ENCODE measurements at regions not wholly inside any gene's neighbourhood (a gene's known extent, or its start where the extent isn't known, plus 50 kb on each side); places are given as distances from the start of the nearest gene placed in this dataset.

GRCh38 chr3:180092889-180093288 is 56.2 kb upstream of the PEX5L start:
- DNase-seq (ENCODE audit: low spot score): no peak

- no peak for DNase-seq (ENCODE audit: low spot score)
Measured at GRCh38 chr3:180093535-180093934, 56.8 kb upstream of the PEX5L start.

- no peak for DNase-seq (ENCODE audit: low spot score)
Measured at GRCh38 chr3:180097626-180098025, 60.9 kb upstream of the PEX5L start.

- no peak for DNase-seq (ENCODE audit: low spot score)
Measured at GRCh38 chr3:180102134-180102533, 65.4 kb upstream of the PEX5L start.

GRCh38 chr3:180102604-180103003 is 65.9 kb upstream of the PEX5L start:
- DNase-seq (ENCODE audit: low spot score): no peak

- no peak for DNase-seq (ENCODE audit: low spot score)
Measured at GRCh38 chr3:180116203-180116602, 79.5 kb upstream of the PEX5L start.

GRCh38 chr3:180116658-180117057 is 79.9 kb upstream of the PEX5L start:
- no peak for DNase-seq (ENCODE audit: low spot score)

GRCh38 chr3:180117381-180118163 is 80.8 kb upstream of the PEX5L start:
- DNase-seq (ENCODE audit: low spot score): no peak

GRCh38 chr3:180119567-180119966 is 82.8 kb upstream of the PEX5L start:
- DNase-seq (ENCODE audit: low spot score): no peak

- no peak for DNase-seq (ENCODE audit: low spot score)
Measured at GRCh38 chr3:180123928-180124327, 87.2 kb upstream of the PEX5L start.

GRCh38 chr3:180131169-180131568 is 94.4 kb upstream of the PEX5L start:
- DNase-seq (ENCODE audit: low spot score): no peak

- DNase-seq (ENCODE audit: low spot score): no peak
Measured at GRCh38 chr3:180135101-180135500, 98.4 kb upstream of the PEX5L start.

GRCh38 chr3:180138871-180139270 is 102.1 kb upstream of the PEX5L start:
- no peak for DNase-seq (ENCODE audit: low spot score)

GRCh38 chr3:180142041-180142440 is 105.3 kb upstream of the PEX5L start:
- no peak for DNase-seq (ENCODE audit: low spot score)

GRCh38 chr3:180142472-180142871 is 105.7 kb upstream of the PEX5L start:
- no peak for DNase-seq (ENCODE audit: low spot score)

GRCh38 chr3:180161770-180162169 is 125.0 kb upstream of the PEX5L start:
- no peak for DNase-seq (ENCODE audit: low spot score)

- DNase-seq (ENCODE audit: low spot score): no peak
Measured at GRCh38 chr3:180175572-180175971, 138.8 kb upstream of the PEX5L start.

- DNase-seq (ENCODE audit: low spot score): no peak
Measured at GRCh38 chr3:180176059-180176458, 139.3 kb upstream of the PEX5L start.

- DNase-seq (ENCODE audit: low spot score): no peak
Measured at GRCh38 chr3:180177255-180177654, 140.5 kb upstream of the PEX5L start.

GRCh38 chr3:180179562-180179961 is 142.8 kb upstream of the PEX5L start:
- DNase-seq (ENCODE audit: low spot score): no peak

GRCh38 chr3:180180795-180181194 is 144.1 kb upstream of the PEX5L start:
- DNase-seq (ENCODE audit: low spot score): no peak

GRCh38 chr3:180181387-180181786 is 144.7 kb upstream of the PEX5L start:
- DNase-seq (ENCODE audit: low spot score): no peak

- no peak for DNase-seq (ENCODE audit: low spot score)
Measured at GRCh38 chr3:180183346-180183745, 146.6 kb upstream of the PEX5L start.

- no peak for DNase-seq (ENCODE audit: low spot score)
Measured at GRCh38 chr3:180184816-180185215, 148.1 kb upstream of the PEX5L start.
